GM18499 (cell line): ENCODE measurements at regions not wholly inside any gene's neighbourhood (a gene's known extent, or its start where the extent isn't known, plus 50 kb on each side); places are given as distances from the start of the nearest gene placed in this dataset.

Experiments used
- ATAC-seq: cut with Tn5 transposase; IDR thresholded peaks from one replicate; pipeline ENCODE4 v1.9.1; 2021; ENCODE audit warnings: moderate number of reproducible peaks; ENCODE audit not compliant: insufficient read depth, unreplicated experiment

- ATAC-seq = no peak
Measured at GRCh38 chr13:30359991-30360390, 52.6 kb upstream of the KATNAL1 start.

DNA sequence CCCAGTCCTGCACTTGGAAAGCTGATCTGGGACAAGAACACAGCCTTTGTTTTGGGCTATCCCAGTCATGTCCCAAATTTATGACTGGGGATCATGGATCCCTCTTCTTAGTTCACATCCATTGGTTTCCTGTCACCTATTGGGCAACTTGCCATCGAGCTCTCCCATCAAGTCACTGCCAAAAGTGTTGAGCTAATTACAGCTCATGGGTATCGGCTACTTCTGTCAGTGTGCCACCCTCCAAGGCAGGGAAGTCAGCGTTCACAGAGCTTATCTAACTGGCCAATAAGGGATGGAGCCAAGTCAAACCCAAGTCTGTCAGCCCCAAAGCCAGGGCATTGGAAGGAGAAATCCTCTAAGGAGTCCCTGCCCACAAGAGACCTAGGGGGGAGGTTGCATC lies 53.2 kb upstream of the KATNAL1 start:
- ATAC-seq = no peak

- ATAC-seq = no peak
Measured at GRCh38 chr13:30362005-30362788, 54.8 kb upstream of the KATNAL1 start.

DNA sequence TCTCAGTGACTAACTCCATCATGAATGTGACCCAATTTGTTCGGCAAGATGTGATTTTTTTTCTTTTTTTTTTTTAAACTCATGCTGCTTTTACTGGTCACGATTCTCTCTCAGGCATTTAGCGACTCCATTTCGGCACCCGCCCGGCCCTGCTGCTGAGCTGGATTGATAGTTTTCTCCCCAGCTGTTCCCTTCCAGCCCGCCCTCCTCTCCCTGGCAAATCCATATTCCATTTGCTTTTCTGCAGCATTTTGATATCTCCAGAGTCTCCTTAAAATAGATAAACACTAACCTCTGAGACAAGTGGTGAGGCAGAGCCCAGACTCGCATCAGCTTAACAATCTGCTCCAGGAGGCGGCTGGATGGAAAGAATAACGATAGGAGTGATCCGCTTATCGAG lies 55.5 kb upstream of the KATNAL1 start:
- no peak for ATAC-seq

- ATAC-seq = no peak
Measured at GRCh38 chr13:30363725-30364124, 56.4 kb upstream of the KATNAL1 start.

DNA sequence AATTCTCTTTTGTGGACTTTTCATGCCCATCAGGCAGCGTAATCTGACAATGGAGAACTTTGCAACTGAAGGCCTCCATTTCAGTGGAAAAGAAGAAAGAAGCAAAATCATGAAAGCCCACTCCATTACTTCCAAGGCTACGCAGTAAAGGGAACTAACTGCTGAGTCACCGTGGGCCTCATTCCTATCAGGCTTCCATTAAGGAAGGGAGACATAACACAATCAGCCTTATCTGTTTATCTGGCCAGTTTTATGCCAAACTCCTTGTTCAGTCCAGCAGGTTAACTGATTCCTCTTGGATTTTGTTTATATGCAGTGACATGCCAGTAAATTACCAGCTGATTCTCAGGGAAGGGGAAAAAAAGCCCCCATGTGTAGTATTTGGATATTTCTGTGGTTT lies 56.8 kb upstream of the KATNAL1 start:
- ATAC-seq = no peak

DNA sequence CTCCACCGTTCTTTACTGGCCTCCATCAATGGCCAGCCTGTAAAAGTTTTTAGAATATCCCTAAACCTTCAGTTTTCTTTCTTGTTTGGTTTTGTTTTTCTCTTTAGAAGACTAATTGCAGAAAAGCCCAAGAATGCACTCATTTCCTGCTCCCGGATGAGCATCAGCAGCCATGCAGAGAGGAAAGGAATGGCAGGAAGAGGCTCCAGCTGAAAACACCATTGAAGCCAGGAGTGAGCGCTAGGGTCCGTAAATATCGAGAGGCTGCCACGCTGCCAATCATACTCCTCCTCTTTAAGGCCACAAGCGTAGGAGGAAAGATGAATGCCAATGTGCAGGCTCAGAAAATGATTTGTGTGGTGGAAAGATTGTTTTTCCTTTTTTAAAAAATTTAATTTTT lies 57.4 kb upstream of the UBE2L5 start:
- ATAC-seq = no peak

- ATAC-seq = no peak
Measured at GRCh38 chr13:30366088-30366487, 56.2 kb upstream of the UBE2L5 start.

DNA sequence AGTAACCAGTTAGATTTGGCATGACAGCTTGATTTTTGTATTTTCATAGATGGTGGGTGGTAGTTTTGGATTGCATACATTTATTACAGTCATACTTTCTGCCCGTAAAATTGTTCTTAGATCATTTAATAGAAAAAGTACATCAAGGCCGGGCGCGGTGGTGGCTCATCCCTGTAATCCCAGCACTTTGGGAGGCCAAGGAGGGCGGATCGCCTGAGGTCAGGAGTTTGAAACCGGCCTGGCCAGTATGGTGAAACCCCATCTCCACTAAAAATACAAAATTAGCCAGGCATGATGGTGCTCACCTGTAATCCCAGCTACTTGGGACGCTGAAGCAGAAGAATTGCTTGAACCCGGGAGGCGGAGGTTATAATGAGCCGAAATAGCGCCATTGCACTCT lies 55.0 kb upstream of the UBE2L5 start:
- no peak for ATAC-seq

DNA sequence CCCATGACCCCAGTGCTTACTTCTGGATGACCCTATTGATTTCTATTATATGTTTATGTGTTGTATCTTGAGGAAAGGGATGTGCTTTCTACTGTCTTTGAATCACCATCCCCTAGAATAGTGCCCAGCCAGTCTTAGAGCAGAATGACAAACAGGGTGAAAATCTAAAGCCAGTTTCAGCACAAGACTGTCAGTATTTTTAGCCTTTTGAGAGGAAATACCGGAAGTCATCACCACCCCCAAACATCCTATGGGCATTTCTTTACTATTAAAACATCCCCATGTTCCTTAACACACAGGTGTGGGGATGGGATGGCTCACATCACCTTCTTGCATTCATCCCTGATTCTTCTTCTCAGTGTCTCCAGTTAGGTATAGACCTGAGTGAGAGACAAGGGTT lies 52.1 kb upstream of the UBE2L5 start:
- no peak for ATAC-seq

DNA sequence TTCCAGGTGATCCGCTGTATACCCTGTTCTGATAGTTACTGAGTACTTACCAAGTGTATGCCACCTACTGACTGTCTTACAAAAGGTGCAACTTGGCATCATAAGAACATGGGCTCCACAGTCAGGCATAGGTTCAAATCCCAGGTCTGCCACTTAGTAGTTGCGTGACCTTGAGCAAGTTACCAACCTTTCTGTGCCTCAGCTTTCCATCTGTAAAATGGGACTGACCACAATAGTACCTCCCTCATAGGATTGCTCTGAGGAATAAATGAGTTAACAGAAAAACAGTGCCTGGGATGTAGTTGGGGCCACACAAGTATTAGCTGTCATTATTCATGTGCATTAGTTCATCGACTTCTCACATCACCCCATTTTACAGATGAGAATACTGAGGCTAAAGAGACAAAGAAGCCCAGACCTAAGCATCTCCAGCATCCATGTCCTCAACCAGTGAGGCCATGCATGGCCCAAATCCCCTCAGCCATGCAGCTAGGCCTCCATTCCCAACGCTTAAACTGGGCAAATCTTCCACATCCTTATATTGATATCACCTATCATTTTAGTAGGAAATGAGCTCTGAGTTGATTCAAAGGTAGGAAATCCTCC lies 51.3 kb upstream of the UBE2L5 start:
- ATAC-seq = no peak

- ATAC-seq = peak; percentile 76
Measured at GRCh38 chr13:30371649-30372265, 50.5 kb upstream of the UBE2L5 start.
